Renal cortex interstitium (tissue), 11 donors: ENCODE measurements at regions not wholly inside any gene's neighbourhood (a gene's known extent, or its start where the extent isn't known, plus 50 kb on each side); places are given as distances from the start of the nearest gene placed in this dataset.

Source experiments
- DNase-seq, 11 donors: peaks; one replicate each; pipeline ENCODE4 v3.0.0-alpha.2; 2013; ENCODE audit warnings: low read depth in 9 of 11, low spot score in 4 of 11; ENCODE audit errors: extremely low read depth in 1 of 11

GRCh38 chr3:18841422-18842343, 306.6 kb upstream of the KCNH8 start:
- no peak for DNase-seq

- no peak for DNase-seq
These were observed 307.7 kb upstream of the KCNH8 start for GRCh38 chr3:18840535-18841137.

- DNase-seq: no peak
These were observed 309.6 kb upstream of the KCNH8 start for GRCh38 chr3:18838758-18839157.

- DNase-seq: no peak
These were observed 311.1 kb upstream of the KCNH8 start for GRCh38 chr3:18837137-18837755.

- no peak for DNase-seq
These were observed 313.3 kb upstream of the KCNH8 start for GRCh38 chr3:18835021-18835420.

- no peak for DNase-seq
These were observed 318.2 kb upstream of the KCNH8 start for GRCh38 chr3:18830087-18830486.

GRCh38 chr3:18828637-18829036, 319.7 kb upstream of the KCNH8 start:
- DNase-seq: no peak

GRCh38 chr3:18827664-18828063, 320.6 kb upstream of the KCNH8 start:
- no peak for DNase-seq

- DNase-seq: no peak
These were observed 322.6 kb upstream of the KCNH8 start for GRCh38 chr3:18825665-18826064.

GRCh38 chr3:18813300-18813699, 335.0 kb upstream of the KCNH8 start:
- DNase-seq: no peak

- DNase-seq: no peak
These were observed 336.0 kb upstream of the KCNH8 start for GRCh38 chr3:18812316-18812715.

GRCh38 chr3:18810306-18810661, 338.0 kb upstream of the KCNH8 start:
- no peak for DNase-seq

- DNase-seq: no peak
These were observed 338.5 kb upstream of the KCNH8 start for GRCh38 chr3:18809640-18810305.

GRCh38 chr3:18808429-18808828, 339.9 kb upstream of the KCNH8 start:
- no peak for DNase-seq

GRCh38 chr3:18807593-18807992, 340.7 kb upstream of the KCNH8 start:
- no peak for DNase-seq

- no peak for DNase-seq
These were observed 341.7 kb upstream of the KCNH8 start for GRCh38 chr3:18806633-18807032.

- DNase-seq: no peak
These were observed 350.9 kb upstream of the KCNH8 start for GRCh38 chr3:18797378-18797777.

GRCh38 chr3:18795078-18795477, 353.2 kb upstream of the KCNH8 start:
- no peak for DNase-seq

- no peak for DNase-seq
These were observed 356.6 kb upstream of the KCNH8 start for GRCh38 chr3:18791752-18792151.

- no peak for DNase-seq
These were observed 357.1 kb upstream of the KCNH8 start for GRCh38 chr3:18791182-18791581.
